ENCODE measurements at regions not wholly inside any gene's neighbourhood (a gene's known extent, or its start where the extent isn't known, plus 50 kb on each side); places are given as distances from the start of the nearest gene placed in this dataset.

- no peak overlapping the region for H3K4me2 ChIP-seq
- ATAC-seq (no peak), FAIRE-seq (no peak), DNase-seq (ENCODE audit: low read depth in 1 of 2, low spot score in 1 of 2) (no peak)
- ChIA-PET POLR2A (no interaction called here), CTCF (no interaction called here)
- H3K4me3 ChIP-seq = no peak overlapping the region
- peaks cover 10% of the 10 kb centered on the region for H3K9me3 ChIP-seq
- H3K27ac ChIP-seq = no peak overlapping the region
- no peaks in the 10 kb centered on the region for H3K4me1 ChIP-seq
- TF ChIP-seq POLR2A (IDR thresholded peaks at IDR 0.05; ENCODE audit: low read length) = no peak
- TF ChIP-seq KDM5A (IDR thresholded peaks at IDR 0.05) = no peak
- TF ChIP-seq, protein P1, sequence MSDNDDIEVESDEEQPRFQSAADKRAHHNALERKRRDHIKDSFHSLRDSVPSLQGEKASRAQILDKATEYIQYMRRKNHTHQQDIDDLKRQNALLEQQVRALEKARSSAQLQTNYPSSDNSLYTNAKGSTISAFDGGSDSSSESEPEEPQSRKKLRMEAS (IDR thresholded peaks at IDR 0.05) = no peak
- no peak for TF ChIP-seq HOXA7 (CRISPR knock-in tag; IDR thresholded peaks at IDR 0.05)
- no peak for TF ChIP-seq MAFK (IDR thresholded peaks at IDR 0.05; ENCODE audit: partially characterized antibody)
- no peak for TF ChIP-seq CBX8 (IDR thresholded peaks at IDR 0.05)
- TF ChIP-seq EP300 (IDR thresholded peaks at IDR 0.05) = no peak
- no peak for TF ChIP-seq JUNB (IDR thresholded peaks at IDR 0.05)
- TF ChIP-seq E2F6 (IDR thresholded peaks at IDR 0.05; ENCODE audit: borderline replicate concordance, low read depth) = no peak
- no peak for TF ChIP-seq ZNF302 (CRISPR knock-in tag; IDR thresholded peaks at IDR 0.05)
- no peak for TF ChIP-seq HEYL (CRISPR knock-in tag; IDR thresholded peaks at IDR 0.05)
- TF ChIP-seq NPAS2 (CRISPR knock-in tag; IDR thresholded peaks at IDR 0.05; ENCODE audit: borderline replicate concordance) = no peak
- under 1% methylated on average over 6 of the region's 6 CpGs for WGBS (ENCODE audit: missing lambda C conversion rate)
Observed at GRCh38 chr19:29337029-29337428, 124.1 kb upstream of the UQCRFS1 start.

DNA sequence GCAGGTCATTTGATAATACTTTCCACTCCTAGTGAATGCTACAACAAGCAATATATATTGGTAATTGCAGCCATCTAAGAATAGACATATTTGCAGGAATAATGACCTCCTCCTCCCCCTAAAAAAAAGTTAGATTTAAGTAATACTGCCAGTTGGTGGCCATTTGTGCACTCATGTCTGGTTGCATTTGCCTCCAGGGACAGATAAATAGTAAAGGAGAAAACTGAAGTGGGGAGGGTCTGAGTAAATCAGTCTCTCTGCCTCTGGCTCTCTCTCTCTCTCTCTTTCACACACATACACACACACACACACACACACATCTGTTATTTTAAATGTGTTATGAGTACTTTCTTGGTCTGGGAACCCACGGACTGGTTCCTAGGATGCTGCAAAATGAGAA lies 125.5 kb upstream of the UQCRFS1 start:
- Histone ChIP-seq H3K4me3 (no peak overlapping the region), H3K4me1 (no peaks in the 10 kb centered on the region), H3K27ac (no peak overlapping the region), H3K4me2 (no peak overlapping the region), H3K9me3 (peaks cover 10% of the 10 kb centered on the region)
- TF ChIP-seq, protein P2, sequence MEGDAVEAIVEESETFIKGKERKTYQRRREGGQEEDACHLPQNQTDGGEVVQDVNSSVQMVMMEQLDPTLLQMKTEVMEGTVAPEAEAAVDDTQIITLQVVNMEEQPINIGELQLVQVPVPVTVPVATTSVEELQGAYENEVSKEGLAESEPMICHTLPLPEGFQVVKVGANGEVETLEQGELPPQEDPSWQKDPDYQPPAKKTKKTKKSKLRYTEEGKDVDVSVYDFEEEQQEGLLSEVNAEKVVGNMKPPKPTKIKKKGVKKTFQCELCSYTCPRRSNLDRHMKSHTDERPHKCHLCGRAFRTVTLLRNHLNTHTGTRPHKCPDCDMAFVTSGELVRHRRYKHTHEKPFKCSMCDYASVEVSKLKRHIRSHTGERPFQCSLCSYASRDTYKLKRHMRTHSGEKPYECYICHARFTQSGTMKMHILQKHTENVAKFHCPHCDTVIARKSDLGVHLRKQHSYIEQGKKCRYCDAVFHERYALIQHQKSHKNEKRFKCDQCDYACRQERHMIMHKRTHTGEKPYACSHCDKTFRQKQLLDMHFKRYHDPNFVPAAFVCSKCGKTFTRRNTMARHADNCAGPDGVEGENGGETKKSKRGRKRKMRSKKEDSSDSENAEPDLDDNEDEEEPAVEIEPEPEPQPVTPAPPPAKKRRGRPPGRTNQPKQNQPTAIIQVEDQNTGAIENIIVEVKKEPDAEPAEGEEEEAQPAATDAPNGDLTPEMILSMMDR (IDR thresholded peaks at IDR 0.05) = no peak
- TF ChIP-seq GATA3 (IDR thresholded peaks at IDR 0.05; ENCODE audit: borderline replicate concordance) = no peak
- no peak for TF ChIP-seq POLR2A (IDR thresholded peaks at IDR 0.05; ENCODE audit: low read length)
- no peak for TF ChIP-seq NPAS2 (CRISPR knock-in tag; IDR thresholded peaks at IDR 0.05; ENCODE audit: borderline replicate concordance)
- TF ChIP-seq HOXB5 (CRISPR knock-in tag; IDR thresholded peaks at IDR 0.05) = no peak
- TF ChIP-seq BCL3 (IDR thresholded peaks at IDR 0.05) = no peak
- TF ChIP-seq, protein P1 (IDR thresholded peaks at IDR 0.05) = no peak
- no peak for TF ChIP-seq CHD2 (IDR thresholded peaks at IDR 0.05; ENCODE audit: low read length, partially characterized antibody)
- TF ChIP-seq ZFP36 (IDR thresholded peaks at IDR 0.05; ENCODE audit: borderline replicate concordance, partially characterized antibody) = no peak
- no peak for TF ChIP-seq ZNF302 (CRISPR knock-in tag; IDR thresholded peaks at IDR 0.05)
- TF ChIP-seq EP300 (IDR thresholded peaks at IDR 0.05) = no peak
- TF ChIP-seq NR3C1 (IDR thresholded peaks at IDR 0.05) = no peak
- no peak for TF ChIP-seq HES2 (IDR thresholded peaks at IDR 0.05)
- TF ChIP-seq ZC3H11A (IDR thresholded peaks at IDR 0.05) = no peak
- no peak for TF ChIP-seq ATOH8 (CRISPR knock-in tag; IDR thresholded peaks at IDR 0.05; ENCODE audit: low read depth)
- no peak for TF ChIP-seq RFX5 (IDR thresholded peaks at IDR 0.05)
- no peak for TF ChIP-seq CHD4 (IDR thresholded peaks at IDR 0.05; ENCODE audit: borderline replicate concordance)
- CTCF ChIA-PET = no interaction called here
- ATAC-seq = no peak
- POLR2A ChIA-PET = no interaction called here
- WGBS (ENCODE audit: missing lambda C conversion rate) = 0% methylated on average over 1 of the region's 1 CpG
- no peak for DNase-seq (ENCODE audit: low read depth in 1 of 2, low spot score in 1 of 2)
- FAIRE-seq = no peak

Measured in A549 (cell line).